Caco-2 (cell line): ENCODE measurements at regions not wholly inside any gene's neighbourhood (a gene's known extent, or its start where the extent isn't known, plus 50 kb on each side); places are given as distances from the start of the nearest gene placed in this dataset.

Experiments
- BruUV-seq: library from RNA; stranded (reverse); fragments of 400-500 nt; replicated peaks from 2 replicates; lab custom pipeline; 2021; lab: Mats Ljungman, UMichigan
- CTCF ChIA-PET: fragments of 300-600 bp; sonication (Branson Sonifier 250); formaldehyde crosslinking; loops from one replicate; lab custom pipeline; 2022; ENCODE audit warnings: antibody characterized with exemption; lab: Charles Lee
- POLR2A ChIA-PET: fragments of 300-600 bp; sonication (Branson Sonifier 250); formaldehyde crosslinking; loops from one replicate; lab custom pipeline; 2022; ENCODE audit warnings: antibody characterized with exemption; lab: Charles Lee
- DNase-seq, 2 experiments: peaks; one replicate each; pipeline versions ENCODE4 v3.0.0 to v3.0.0-alpha.2; 2020 to 2022
- H3K27me3 ChIP-seq: replicated peaks from 2 replicates; pipeline ENCODE4 v1.6.0; 2011; ENCODE audit warnings: low read length; ENCODE audit not compliant: control insufficient read depth, insufficient read depth
- H3K36me3 ChIP-seq: 2 replicates; pipeline ENCODE4 v1.5.1; 2011; ENCODE audit warnings: low read length; ENCODE audit not compliant: control insufficient read depth, insufficient read depth
- H3K4me1 ChIP-seq: fragments of 250-450 bp; sonication (Bioruptor Pico); 2 replicates; pipeline ENCODE4 v1.5.1; 2020; ENCODE audit warnings: mild to moderate bottlenecking
- H3K4me3 ChIP-seq: 2 replicates; pipeline ENCODE4 v1.5.1; 2011; ENCODE audit warnings: low read depth, mild to moderate bottlenecking, control low read depth, low read length
- H3K9me3 ChIP-seq: fragments of 250-450 bp; sonication (Bioruptor Pico); 2 replicates; pipeline ENCODE4 v1.5.1; 2020; ENCODE audit warnings: mild to moderate bottlenecking, moderate library complexity
- H3K27ac Mint-ChIP-seq: one replicate; pipeline ENCODE4 v1.8.0; 2022; ENCODE audit warnings: mixed read lengths; ENCODE audit not compliant: unreplicated experiment
- H3K27me3 Mint-ChIP-seq: one replicate; pipeline ENCODE4 v1.8.0; 2022; ENCODE audit warnings: mixed read lengths; ENCODE audit not compliant: insufficient read depth, unreplicated experiment
- H3K36me3 Mint-ChIP-seq: one replicate; pipeline ENCODE4 v1.8.0; 2022; ENCODE audit warnings: mild to moderate bottlenecking, mixed read lengths; ENCODE audit not compliant: insufficient read depth, unreplicated experiment
- H3K4me1 Mint-ChIP-seq: one replicate; pipeline ENCODE4 v1.8.0; 2022; ENCODE audit warnings: low read depth, mixed read lengths; ENCODE audit not compliant: unreplicated experiment
- H3K4me3 Mint-ChIP-seq: one replicate; pipeline ENCODE4 v1.8.0; 2022; ENCODE audit warnings: mild to moderate bottlenecking, moderate library complexity, mixed read lengths; ENCODE audit not compliant: unreplicated experiment
- H3K9me3 Mint-ChIP-seq: one replicate; pipeline ENCODE4 v1.8.0; 2022; ENCODE audit warnings: mixed read lengths; ENCODE audit not compliant: unreplicated experiment
- CTCF ChIP-seq, 2 experiments: fragments of 200-600 bp in 1 of 2; IDR thresholded peaks; 1 replicate in 1 of 2; 2 replicates in 1 of 2; pipeline versions ENCODE4 v1.5.1 to v1.8.0; 2011 to 2022; ENCODE audit warnings: antibody characterized with exemption in 1 of 2, control low read depth in 1 of 2, inconsistent platforms in 1 of 2, low read depth in 1 of 2, low read length in 1 of 2, mild to moderate bottlenecking in 1 of 2, moderate library complexity in 1 of 2; ENCODE audit not compliant: insufficient read depth in 1 of 2, severe bottlenecking in 1 of 2, unreplicated experiment in 1 of 2
- intact Hi-C: fragments of 100-400 bp; cut with micrococcal nuclease; formaldehyde crosslinking; loops from one replicate; pipeline ENCODE4 v1.10.0; 2022; ENCODE audit not compliant: unreplicated experiment

GRCh38 chr9:82188817-82189216 is 200.2 kb downstream of the SPATA31D1 start:
- Histone ChIP-seq H3K4me3 (no peak overlapping the region), H3K4me1 (no peaks in the 10 kb centered on the region), H3K9me3 (no peaks in the 10 kb centered on the region), H3K36me3 (no peaks in the 10 kb centered on the region), H3K27me3 (no peaks in the 10 kb centered on the region)
- Mint-ChIP-seq H3K4me3 (no peak overlapping the region), H3K27ac (no peak overlapping the region), H3K4me1 (no peaks in the 10 kb centered on the region), H3K36me3 (no peaks in the 10 kb centered on the region), H3K9me3 (no peaks in the 10 kb centered on the region), H3K27me3 (peaks cover 4% of the 10 kb centered on the region)
- DNase-seq = peak in 1 of 2 experiments; percentile 2
- intact Hi-C loops = no loop called here
- CTCF ChIA-PET = interaction anchor here (1.1 kb wide), 1 partner anchor 381 kb away, joined by 3 read pairs; no protein-coding TSS in a partner anchor
- TF ChIP-seq CTCF (IDR thresholded peaks at IDR 0.05; ENCODE audit: insufficient read depth in 1 of 2, low read depth in 1 of 2, low read length in 1 of 2, severe bottlenecking in 1 of 2, unreplicated experiment in 1 of 2) = no peak
- BruUV-seq = no TSS peak
- POLR2A ChIA-PET = no interaction called here

- TF ChIP-seq CTCF (IDR thresholded peaks at IDR 0.05; ENCODE audit: insufficient read depth in 1 of 2, low read depth in 1 of 2, low read length in 1 of 2, severe bottlenecking in 1 of 2, unreplicated experiment in 1 of 2) = no peak
- Histone ChIP-seq H3K27me3 (no peaks in the 10 kb centered on the region), H3K4me1 (no peaks in the 10 kb centered on the region), H3K36me3 (no peaks in the 10 kb centered on the region), H3K9me3 (no peaks in the 10 kb centered on the region), H3K4me3 (no peak overlapping the region)
- H3K27me3 Mint-ChIP-seq = peaks cover 4% of the 10 kb centered on the region
- ChIA-PET POLR2A (no interaction called here), CTCF (no interaction called here)
- no peak overlapping the region for H3K4me3 Mint-ChIP-seq
- DNase-seq = no peak
- no peaks in the 10 kb centered on the region for H3K4me1 Mint-ChIP-seq
- BruUV-seq = no TSS peak
- H3K36me3 Mint-ChIP-seq = no peaks in the 10 kb centered on the region
- intact Hi-C loops = no loop called here
- H3K27ac Mint-ChIP-seq = no peak overlapping the region
- no peaks in the 10 kb centered on the region for H3K9me3 Mint-ChIP-seq
Measured at GRCh38 chr9:82191082-82191770, 202.7 kb downstream of the SPATA31D1 start.

GRCh38 chr9:82192211-82192610 is 203.6 kb downstream of the SPATA31D1 start:
- ChIA-PET CTCF (no interaction called here), POLR2A (no interaction called here)
- Histone ChIP-seq H3K4me3 (no peak overlapping the region), H3K9me3 (no peaks in the 10 kb centered on the region), H3K36me3 (no peaks in the 10 kb centered on the region), H3K27me3 (no peaks in the 10 kb centered on the region), H3K4me1 (no peaks in the 10 kb centered on the region)
- Mint-ChIP-seq H3K4me3 (no peak overlapping the region), H3K27me3 (peaks cover 4% of the 10 kb centered on the region), H3K9me3 (no peaks in the 10 kb centered on the region), H3K36me3 (no peaks in the 10 kb centered on the region), H3K27ac (no peak overlapping the region), H3K4me1 (no peaks in the 10 kb centered on the region)
- no peak for DNase-seq
- no TSS peak for BruUV-seq
- intact Hi-C loops = no loop called here
- no peak for TF ChIP-seq CTCF (IDR thresholded peaks at IDR 0.05; ENCODE audit: insufficient read depth in 1 of 2, low read depth in 1 of 2, low read length in 1 of 2, severe bottlenecking in 1 of 2, unreplicated experiment in 1 of 2)
